SIG-M5 treated with dmso at 0.1 percent for 504 hours (cell line): ENCODE measurements at regions not wholly inside any gene's neighbourhood (a gene's known extent, or its start where the extent isn't known, plus 50 kb on each side); places are given as distances from the start of the nearest gene placed in this dataset.

Experiments used
- DNase-seq: peaks from one replicate; lab custom pipeline; 2025; ENCODE audit not compliant: unreplicated experiment; lab: John Stamatoyannopoulos, UW

GRCh38 chr14:43207189-43207588 is 1299.9 kb downstream of the FSCB start:
- no peak for DNase-seq

- no peak for DNase-seq
Measured at GRCh38 chr14:43204816-43205215, 1302.3 kb downstream of the FSCB start.

- no peak for DNase-seq
Measured at GRCh38 chr14:43200519-43200918, 1306.6 kb downstream of the FSCB start.

- no peak for DNase-seq
Measured at GRCh38 chr14:43198465-43198864, 1308.6 kb downstream of the FSCB start.

- no peak for DNase-seq
Measured at GRCh38 chr14:43184540-43184939, 1322.5 kb downstream of the FSCB start.

GRCh38 chr14:43183916-43184315 is 1323.2 kb downstream of the FSCB start:
- no peak for DNase-seq

GRCh38 chr14:43175896-43176295 is 1331.2 kb downstream of the FSCB start:
- DNase-seq = no peak

- DNase-seq = no peak
Measured at GRCh38 chr14:43172899-43173548, 1334.1 kb downstream of the FSCB start.

GRCh38 chr14:43169722-43170121 is 1337.4 kb downstream of the FSCB start:
- DNase-seq = no peak

GRCh38 chr14:43168371-43168925 is 1338.6 kb downstream of the FSCB start:
- DNase-seq = no peak

- no peak for DNase-seq
Measured at GRCh38 chr14:43166163-43166562, 1340.9 kb downstream of the FSCB start.

GRCh38 chr14:43165651-43166050 is 1341.4 kb downstream of the FSCB start:
- DNase-seq = peak; percentile 21

- DNase-seq = no peak
Measured at GRCh38 chr14:43161477-43161876, 1345.6 kb downstream of the FSCB start.

GRCh38 chr14:43157661-43158060 is 1349.4 kb downstream of the FSCB start:
- DNase-seq = no peak

GRCh38 chr14:43155924-43156323 is 1351.2 kb downstream of the FSCB start:
- no peak for DNase-seq

- DNase-seq = no peak
Measured at GRCh38 chr14:43155258-43155657, 1351.8 kb downstream of the FSCB start.

- no peak for DNase-seq
Measured at GRCh38 chr14:43147485-43147884, 1359.6 kb downstream of the FSCB start.

- no peak for DNase-seq
Measured at GRCh38 chr14:43145361-43145760, 1361.7 kb downstream of the FSCB start.

- no peak for DNase-seq
Measured at GRCh38 chr14:43143106-43143505, 1364.0 kb downstream of the FSCB start.

GRCh38 chr14:43141636-43142191 is 1365.4 kb downstream of the FSCB start:
- DNase-seq = no peak

- no peak for DNase-seq
Measured at GRCh38 chr14:43140453-43140852, 1366.6 kb downstream of the FSCB start.

- DNase-seq = no peak
Measured at GRCh38 chr14:43135877-43136411, 1371.1 kb downstream of the FSCB start.
